GM23338 (cell line): ENCODE measurements at regions not wholly inside any gene's neighbourhood (a gene's known extent, or its start where the extent isn't known, plus 50 kb on each side); places are given as distances from the start of the nearest gene placed in this dataset.

ENCODE experiments used
- ATAC-seq: fragments of 200-7000 bp; cut with Tn5 transposase; 3 replicates; pipeline ENCODE4 v1.9.1; 2020
- DNase-seq: peaks from one replicate; pipeline ENCODE4 v3.0.0-alpha.2; 2015; ENCODE audit warnings: low spot score
- H2AFZ ChIP-seq: fragments of 200-600 bp; sonication (generic); 2 replicates; pipeline ENCODE4 v1.8.0; 2016; ENCODE audit warnings: antibody characterized with exemption, mild to moderate bottlenecking, moderate library complexity
- H3F3A ChIP-seq: fragments of 200-600 bp; sonication (generic); replicated peaks from 2 replicates; pipeline ENCODE4 v1.8.0; 2017; ENCODE audit warnings: antibody characterized with exemption, mixed run types, low read depth
- H3K27ac ChIP-seq: fragments of 200-600 bp; sonication (generic); 2 replicates; pipeline ENCODE4 v1.6.1; 2016; ENCODE audit warnings: low read depth
- H3K27me3 ChIP-seq: fragments of 200-600 bp; sonication (generic); 2 replicates; pipeline ENCODE4 v1.8.0; 2016; ENCODE audit warnings: mild to moderate bottlenecking, mixed run types, moderate library complexity; ENCODE audit not compliant: insufficient read depth
- H3K36me3 ChIP-seq: fragments of 200-600 bp; sonication (generic); 2 replicates; pipeline ENCODE4 v1.8.0; 2016; ENCODE audit warnings: mild to moderate bottlenecking; ENCODE audit not compliant: insufficient read depth
- H3K4me1 ChIP-seq: fragments of 200-600 bp; sonication (generic); 2 replicates; pipeline ENCODE4 v1.8.0; 2016; ENCODE audit warnings: mild to moderate bottlenecking, moderate library complexity; ENCODE audit not compliant: insufficient read depth
- H3K4me2 ChIP-seq: fragments of 200-600 bp; sonication (generic); 2 replicates; pipeline ENCODE4 v1.7.1; 2017; ENCODE audit warnings: mixed run types
- H3K4me3 ChIP-seq: fragments of 200-600 bp; sonication (generic); 2 replicates; pipeline ENCODE4 v1.6.1; 2016; ENCODE audit warnings: mixed run types
- H3K79me2 ChIP-seq: fragments of 200-600 bp; sonication (generic); replicated peaks from 2 replicates; pipeline ENCODE4 v1.8.0; 2017; ENCODE audit warnings: mild to moderate bottlenecking; ENCODE audit not compliant: insufficient read depth
- H3K9me2 ChIP-seq: fragments of 200-600 bp; sonication (generic); 2 replicates; pipeline ENCODE4 v1.8.0; 2017; ENCODE audit not compliant: insufficient read depth
- H4K20me1 ChIP-seq: fragments of 200-600 bp; sonication (generic); replicated peaks from 2 replicates; pipeline ENCODE4 v1.8.0; 2017; ENCODE audit warnings: mild to moderate bottlenecking; ENCODE audit not compliant: insufficient read depth
- H3K27ac Mint-ChIP-seq: 2 replicates; pipeline ENCODE4 v1.8.0; 2020; ENCODE audit warnings: inconsistent platforms, mild to moderate bottlenecking, moderate library complexity, mixed read lengths
- H3K27me3 Mint-ChIP-seq: 3 replicates; pipeline ENCODE4 v1.8.0; 2022; ENCODE audit warnings: low read depth, mild to moderate bottlenecking, moderate library complexity, mixed read lengths, inconsistent platforms; ENCODE audit not compliant: insufficient read depth, poor library complexity
- H3K36me3 Mint-ChIP-seq: 3 replicates; pipeline ENCODE4 v1.8.0; 2021; ENCODE audit warnings: low read depth, mild to moderate bottlenecking, inconsistent platforms, moderate library complexity, mixed read lengths
- H3K4me1 Mint-ChIP-seq: 3 replicates; pipeline ENCODE4 v1.8.0; 2020; ENCODE audit warnings: mild to moderate bottlenecking, inconsistent platforms, mixed read lengths
- H3K4me3 Mint-ChIP-seq: 3 replicates; pipeline ENCODE4 v1.8.0; 2021; ENCODE audit warnings: moderate library complexity, mild to moderate bottlenecking, inconsistent platforms, mixed read lengths
- H3K9me3 Mint-ChIP-seq: 3 replicates; pipeline ENCODE4 v1.8.0; 2020; ENCODE audit warnings: moderate library complexity, mild to moderate bottlenecking, inconsistent platforms, mixed read lengths
- ETS1 ChIP-seq: IDR thresholded peaks from 2 replicates; pipeline ENCODE4 v1.6.1; 2016; ENCODE audit warnings: antibody characterized with exemption
- JUNB ChIP-seq: IDR thresholded peaks from one replicate; pipeline ENCODE4 v1.6.1; 2016; ENCODE audit warnings: antibody characterized with exemption; ENCODE audit not compliant: unreplicated experiment
- NANOG ChIP-seq: IDR thresholded peaks from 2 replicates; pipeline ENCODE4 v1.6.1; 2016; ENCODE audit warnings: antibody characterized with exemption, borderline replicate concordance
- TF ChIP-seq, protein P1 (sequence below): IDR thresholded peaks from one replicate; pipeline ENCODE4 v1.6.1; 2018; ENCODE audit warnings: antibody characterized with exemption; ENCODE audit not compliant: unreplicated experiment

GRCh38 chr15:53331328-53332190 lies 427.9 kb downstream of the WDR72 start:
- H3K27ac Mint-ChIP-seq = no peak overlapping the region
- Histone ChIP-seq H3K27me3 (no peaks in the 10 kb centered on the region), H3K4me1 (no peaks in the 10 kb centered on the region), H4K20me1 (no peaks in the 10 kb centered on the region), H3K36me3 (peaks cover 4% of the 10 kb centered on the region; the same call in 1 of the 2 replicates), H3K4me3 (no peak overlapping the region), H2AFZ (no peak overlapping the region), H3F3A (no peaks in the 10 kb centered on the region), H3K4me2 (no peak overlapping the region), H3K9me2 (no peaks in the 10 kb centered on the region), H3K27ac (no peak overlapping the region), H3K79me2 (no peaks in the 10 kb centered on the region)
- no peaks in the 10 kb centered on the region for H3K36me3 Mint-ChIP-seq
- H3K4me1 Mint-ChIP-seq = no peaks in the 10 kb centered on the region
- no peak for TF ChIP-seq JUNB
- H3K4me3 Mint-ChIP-seq = no peak overlapping the region
- ATAC-seq (no peak), DNase-seq (no peak)
- peaks cover 1% of the 10 kb centered on the region for H3K27me3 Mint-ChIP-seq
- no peaks in the 10 kb centered on the region for H3K9me3 Mint-ChIP-seq

GRCh38 chr15:53328341-53328740 lies 431.1 kb downstream of the WDR72 start:
- H3K27ac ChIP-seq = no peak overlapping the region
- H3K4me1 ChIP-seq = no peaks in the 10 kb centered on the region
- no peak for ATAC-seq
- Mint-ChIP-seq H3K27ac (no peak overlapping the region), H3K4me3 (no peak overlapping the region), H3K4me1 (peaks cover 2% of the 10 kb centered on the region; the same call in 1 of the 3 replicates), H3K27me3 (peaks cover 2% of the 10 kb centered on the region), H3K9me3 (no peaks in the 10 kb centered on the region), H3K36me3 (no peaks in the 10 kb centered on the region)
- peaks cover 4% of the 10 kb centered on the region; the same call in 1 of the 2 replicates for H3K36me3 ChIP-seq
- DNase-seq = no peak
- TF ChIP-seq NANOG = no peak
- TF ChIP-seq, protein P1, sequence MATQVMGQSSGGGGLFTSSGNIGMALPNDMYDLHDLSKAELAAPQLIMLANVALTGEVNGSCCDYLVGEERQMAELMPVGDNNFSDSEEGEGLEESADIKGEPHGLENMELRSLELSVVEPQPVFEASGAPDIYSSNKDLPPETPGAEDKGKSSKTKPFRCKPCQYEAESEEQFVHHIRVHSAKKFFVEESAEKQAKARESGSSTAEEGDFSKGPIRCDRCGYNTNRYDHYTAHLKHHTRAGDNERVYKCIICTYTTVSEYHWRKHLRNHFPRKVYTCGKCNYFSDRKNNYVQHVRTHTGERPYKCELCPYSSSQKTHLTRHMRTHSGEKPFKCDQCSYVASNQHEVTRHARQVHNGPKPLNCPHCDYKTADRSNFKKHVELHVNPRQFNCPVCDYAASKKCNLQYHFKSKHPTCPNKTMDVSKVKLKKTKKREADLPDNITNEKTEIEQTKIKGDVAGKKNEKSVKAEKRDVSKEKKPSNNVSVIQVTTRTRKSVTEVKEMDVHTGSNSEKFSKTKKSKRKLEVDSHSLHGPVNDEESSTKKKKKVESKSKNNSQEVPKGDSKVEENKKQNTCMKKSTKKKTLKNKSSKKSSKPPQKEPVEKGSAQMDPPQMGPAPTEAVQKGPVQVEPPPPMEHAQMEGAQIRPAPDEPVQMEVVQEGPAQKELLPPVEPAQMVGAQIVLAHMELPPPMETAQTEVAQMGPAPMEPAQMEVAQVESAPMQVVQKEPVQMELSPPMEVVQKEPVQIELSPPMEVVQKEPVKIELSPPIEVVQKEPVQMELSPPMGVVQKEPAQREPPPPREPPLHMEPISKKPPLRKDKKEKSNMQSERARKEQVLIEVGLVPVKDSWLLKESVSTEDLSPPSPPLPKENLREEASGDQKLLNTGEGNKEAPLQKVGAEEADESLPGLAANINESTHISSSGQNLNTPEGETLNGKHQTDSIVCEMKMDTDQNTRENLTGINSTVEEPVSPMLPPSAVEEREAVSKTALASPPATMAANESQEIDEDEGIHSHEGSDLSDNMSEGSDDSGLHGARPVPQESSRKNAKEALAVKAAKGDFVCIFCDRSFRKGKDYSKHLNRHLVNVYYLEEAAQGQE = peak; percentile 42
- no peak overlapping the region for H2AFZ ChIP-seq
- no peaks in the 10 kb centered on the region for H3F3A ChIP-seq
- H3K9me2 ChIP-seq = no peaks in the 10 kb centered on the region
- no peaks in the 10 kb centered on the region for H4K20me1 ChIP-seq
- no peak overlapping the region for H3K4me2 ChIP-seq
- H3K27me3 ChIP-seq = no peaks in the 10 kb centered on the region
- no peaks in the 10 kb centered on the region for H3K79me2 ChIP-seq
- no peak overlapping the region for H3K4me3 ChIP-seq

GRCh38 chr15:53324061-53324460 lies 435.4 kb downstream of the WDR72 start:
- Histone ChIP-seq H3K27ac (no peak overlapping the region), H3K4me3 (no peak overlapping the region), H3K36me3 (no peaks in the 10 kb centered on the region), H3K9me2 (no peaks in the 10 kb centered on the region), H4K20me1 (no peaks in the 10 kb centered on the region), H3F3A (no peaks in the 10 kb centered on the region), H3K79me2 (no peaks in the 10 kb centered on the region), H3K4me1 (no peaks in the 10 kb centered on the region), H2AFZ (no peak overlapping the region), H3K4me2 (no peak overlapping the region), H3K27me3 (no peaks in the 10 kb centered on the region)
- H3K36me3 Mint-ChIP-seq = no peaks in the 10 kb centered on the region
- H3K27ac Mint-ChIP-seq = no peak overlapping the region
- peaks cover 4% of the 10 kb centered on the region for H3K27me3 Mint-ChIP-seq
- no peaks in the 10 kb centered on the region for H3K9me3 Mint-ChIP-seq
- ATAC-seq (no peak), DNase-seq (no peak)
- H3K4me3 Mint-ChIP-seq = no peak overlapping the region
- H3K4me1 Mint-ChIP-seq = peaks cover 4% of the 10 kb centered on the region; the same call in 1 of the 3 replicates
- TF ChIP-seq, protein P1 = no peak
- no peak for TF ChIP-seq ETS1
